ENCODE measurements at regions not wholly inside any gene's neighbourhood (a gene's known extent, or its start where the extent isn't known, plus 50 kb on each side); places are given as distances from the start of the nearest gene placed in this dataset.

DNA sequence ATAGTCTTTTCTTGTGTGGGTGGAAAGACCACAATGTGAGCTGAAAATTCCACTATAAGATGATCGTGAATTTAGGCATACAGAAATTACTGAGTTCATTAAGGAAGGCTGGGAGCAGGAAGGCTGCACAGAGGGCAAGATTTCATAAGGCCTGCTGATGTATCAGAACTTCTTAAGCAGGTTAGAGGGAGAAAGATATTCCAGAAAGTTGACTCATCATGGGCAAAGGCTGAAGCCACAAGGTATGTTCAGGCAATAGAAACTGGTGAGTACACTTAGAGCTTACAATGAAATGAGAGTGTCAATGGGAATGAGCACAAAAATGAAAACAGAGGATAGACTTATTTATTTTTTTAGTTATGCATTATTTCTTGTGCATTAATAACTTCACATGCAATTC lies 618.6 kb downstream of the CBLN4 start:
- Histone ChIP-seq H3K4me3 (no peak overlapping the region), H3K27ac (replicated peaks in 1 of 4) (no peak overlapping the region), H3K36me3 (no peaks in the 10 kb centered on the region), H3K4me1 (no peaks in the 10 kb centered on the region), H3K27me3 (no peaks in the 10 kb centered on the region), H3K9me3 (no peaks in the 10 kb centered on the region)
- no peak for TF ChIP-seq EP300 (IDR thresholded peaks at IDR 0.05)
- TF ChIP-seq POLR2A (IDR thresholded peaks at IDR 0.05; ENCODE audit: low read depth) = no peak
- TF ChIP-seq POLR2AphosphoS5 (IDR thresholded peaks at IDR 0.05) = no peak
- no peak for TF ChIP-seq CTCF (IDR thresholded peaks at IDR 0.05)
- whole genome bisulfite sequencing = 88% methylated on average over 1 of the region's 1 CpG
- DNase-seq (ENCODE audit: extremely low spot score) = no peak
- intact Hi-C loops (cut with DNase I) = no loop called here

GRCh38 chr20:55375920-55376319 lies 629.4 kb downstream of the CBLN4 start:
- intact Hi-C loops (cut with DNase I) = no loop called here
- H3K4me1 ChIP-seq = no peaks in the 10 kb centered on the region
- no peaks in the 10 kb centered on the region for H3K9me3 ChIP-seq
- H3K27me3 ChIP-seq = no peaks in the 10 kb centered on the region
- no peak for DNase-seq (ENCODE audit: extremely low spot score)
- WGBS = 80% methylated on average over 10 of the region's 10 CpGs
- no peak overlapping the region for H3K27ac ChIP-seq (replicated peaks in 1 of 4)
- no peaks in the 10 kb centered on the region for H3K36me3 ChIP-seq
- H3K4me3 ChIP-seq = no peak overlapping the region
- TF ChIP-seq POLR2A (IDR thresholded peaks at IDR 0.05; ENCODE audit: low read depth) = no peak

DNA sequence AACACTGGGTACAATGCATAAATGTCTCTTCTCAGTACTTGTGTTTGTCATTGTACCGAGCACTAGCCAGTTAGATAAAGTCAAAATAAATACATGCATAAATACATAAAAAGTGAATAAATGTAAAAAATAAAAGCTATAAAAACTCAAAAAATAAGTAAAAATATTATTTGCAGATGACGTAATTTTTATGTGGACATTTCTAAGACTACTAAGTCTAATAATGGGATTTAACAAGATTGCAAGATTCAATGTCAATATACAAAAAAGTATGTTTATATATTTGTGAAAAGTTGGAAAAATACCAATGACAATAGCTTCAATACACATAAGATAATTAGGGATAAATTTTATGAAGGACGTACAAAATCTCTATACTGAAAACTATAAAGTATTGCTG lies 639.6 kb downstream of the CBLN4 start:
- intact Hi-C loops (cut with DNase I) = no loop called here

DNA sequence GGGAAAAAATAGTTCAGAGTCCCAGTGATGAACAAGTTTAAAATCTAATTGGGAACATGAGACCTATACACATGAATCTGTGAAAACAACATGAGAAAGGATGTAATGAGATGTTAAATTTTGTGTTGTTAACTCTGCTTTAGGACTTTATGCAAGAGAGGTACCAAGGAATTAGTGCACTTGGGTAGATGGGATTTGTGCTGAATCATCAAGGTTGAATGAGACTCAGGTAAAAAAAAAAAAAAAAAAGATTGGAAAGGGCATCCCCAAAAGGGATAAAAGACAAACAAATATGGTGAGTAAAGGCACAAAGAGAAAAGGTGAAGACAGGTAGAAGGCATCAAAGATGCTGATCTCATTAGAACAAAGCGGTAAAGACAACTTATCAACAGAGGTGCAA lies 644.4 kb downstream of the CBLN4 start:
- 93% methylated on average over 1 of the region's 1 CpG for WGBS

More for the DNA sequence above, 639.6 kb downstream of the CBLN4 start:
- 85% methylated on average over 3 of the region's 3 CpGs for WGBS
- Histone ChIP-seq H3K9me3 (peaks cover 0 to 3% (median 0%) of the 10 kb centered on the region in 4 donors), H3K27ac (replicated peaks in 1 of 4) (no peak overlapping the region), H3K27me3 (no peaks in the 10 kb centered on the region), H3K4me3 (no peak overlapping the region), H3K36me3 (no peaks in the 10 kb centered on the region), H3K4me1 (no peaks in the 10 kb centered on the region)
- no peak for DNase-seq (ENCODE audit: extremely low spot score)
- no peak for TF ChIP-seq POLR2A (IDR thresholded peaks at IDR 0.05; ENCODE audit: low read depth)
- TF ChIP-seq POLR2AphosphoS5 (IDR thresholded peaks at IDR 0.05) = no peak
- TF ChIP-seq CTCF (IDR thresholded peaks at IDR 0.05) = no peak
- no peak for TF ChIP-seq EP300 (IDR thresholded peaks at IDR 0.05)

GRCh38 chr20:55354720-55355119 lies 650.6 kb downstream of the CBLN4 start:
- Histone ChIP-seq H3K9me3 (no peaks in the 10 kb centered on the region), H3K4me1 (no peaks in the 10 kb centered on the region), H3K27ac (replicated peaks in 1 of 4) (no peak overlapping the region), H3K4me3 (no peak overlapping the region), H3K27me3 (no peaks in the 10 kb centered on the region), H3K36me3 (no peaks in the 10 kb centered on the region)
- intact Hi-C loops (cut with DNase I) = no loop called here
- DNase-seq (ENCODE audit: extremely low spot score) = no peak
- WGBS = 60% methylated on average over 3 of the region's 3 CpGs
- TF ChIP-seq POLR2A (IDR thresholded peaks at IDR 0.05; ENCODE audit: low read depth) (no peak), EP300 (IDR thresholded peaks at IDR 0.05) (no peak), CTCF (IDR thresholded peaks at IDR 0.05) (no peak), POLR2AphosphoS5 (IDR thresholded peaks at IDR 0.05) (no peak)

More for the DNA sequence above, 644.4 kb downstream of the CBLN4 start:
- Histone ChIP-seq H3K36me3 (no peaks in the 10 kb centered on the region), H3K27ac (replicated peaks in 1 of 4) (no peak overlapping the region), H3K4me1 (no peaks in the 10 kb centered on the region), H3K4me3 (no peak overlapping the region), H3K27me3 (no peaks in the 10 kb centered on the region), H3K9me3 (no peaks in the 10 kb centered on the region)
- TF ChIP-seq POLR2A (IDR thresholded peaks at IDR 0.05; ENCODE audit: low read depth) (no peak), CTCF (IDR thresholded peaks at IDR 0.05) (no peak)
- intact Hi-C loops (cut with DNase I) = no loop called here
- no peak for DNase-seq (ENCODE audit: extremely low spot score)

All from esophagus muscularis mucosa (tissue), 4 donors.